ENCODE measurements at regions not wholly inside any gene's neighbourhood (a gene's known extent, or its start where the extent isn't known, plus 50 kb on each side); places are given as distances from the start of the nearest gene placed in this dataset.

DNA sequence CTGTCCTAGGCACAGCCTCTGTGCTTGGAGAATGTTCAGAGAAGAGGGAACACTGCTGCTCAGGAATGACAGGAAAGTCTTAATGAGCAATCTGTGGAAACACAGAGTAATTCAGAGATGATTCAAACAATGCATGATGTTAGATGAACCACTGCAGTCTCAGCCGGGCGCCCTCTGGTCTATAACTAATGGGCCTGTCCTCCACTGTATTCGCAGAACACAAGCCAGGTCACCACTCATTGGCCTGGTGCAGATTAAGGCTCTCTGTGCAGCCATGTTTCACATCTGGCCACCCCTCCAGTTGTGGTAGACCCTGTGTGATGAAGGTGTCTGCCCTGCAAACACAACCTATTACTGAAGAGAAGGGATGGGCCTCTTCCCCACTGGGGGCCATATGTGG is 281.7 kb upstream of the ROPN1 start:
- in situ Hi-C loops (cut with MboI; ENCODE audit: low sequenced_read_pairs), result no loop called here

DNA sequence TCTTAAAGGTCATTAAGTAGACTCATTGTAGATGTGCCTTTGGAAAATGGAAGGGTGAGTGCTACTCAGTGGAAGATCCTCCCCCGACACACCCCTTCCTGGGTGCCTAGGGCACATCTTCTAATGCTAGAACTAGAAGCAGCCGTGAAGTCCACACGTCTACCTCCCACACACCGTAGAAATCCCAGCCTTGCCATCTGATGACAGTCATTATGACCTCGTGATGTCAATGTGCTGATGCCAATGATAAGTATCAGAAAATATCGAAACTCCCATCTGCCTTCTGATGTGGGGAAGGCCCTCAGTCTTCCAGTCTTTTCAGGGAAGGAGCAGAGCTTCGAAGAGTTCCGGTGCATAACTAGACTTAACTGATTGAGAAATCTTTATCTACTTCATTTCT is 282.1 kb upstream of the ROPN1 start:
- in situ Hi-C loops (cut with MboI; ENCODE audit: low sequenced_read_pairs), result no loop called here

DNA sequence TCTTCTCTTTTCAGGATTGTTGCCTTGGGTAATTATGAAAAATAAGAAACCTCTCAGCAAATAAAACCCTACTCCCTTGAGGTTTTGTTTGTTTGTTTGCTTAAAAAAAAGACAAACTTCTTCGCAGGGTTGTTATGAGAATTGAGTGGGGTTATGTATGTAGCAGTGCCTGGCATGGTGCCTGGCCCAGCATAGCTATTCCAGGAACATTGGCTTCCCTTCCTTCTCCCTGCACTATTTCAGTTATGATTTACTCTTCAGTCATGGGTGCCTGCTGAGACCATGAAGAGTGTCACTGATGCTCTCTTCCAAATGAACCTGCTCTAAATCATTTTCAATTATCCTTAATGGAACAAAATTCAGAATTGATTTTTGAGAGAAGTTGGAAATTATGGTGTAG is 283.5 kb upstream of the ROPN1 start:
- in situ Hi-C loops (cut with MboI; ENCODE audit: low sequenced_read_pairs), result no loop called here

DNA sequence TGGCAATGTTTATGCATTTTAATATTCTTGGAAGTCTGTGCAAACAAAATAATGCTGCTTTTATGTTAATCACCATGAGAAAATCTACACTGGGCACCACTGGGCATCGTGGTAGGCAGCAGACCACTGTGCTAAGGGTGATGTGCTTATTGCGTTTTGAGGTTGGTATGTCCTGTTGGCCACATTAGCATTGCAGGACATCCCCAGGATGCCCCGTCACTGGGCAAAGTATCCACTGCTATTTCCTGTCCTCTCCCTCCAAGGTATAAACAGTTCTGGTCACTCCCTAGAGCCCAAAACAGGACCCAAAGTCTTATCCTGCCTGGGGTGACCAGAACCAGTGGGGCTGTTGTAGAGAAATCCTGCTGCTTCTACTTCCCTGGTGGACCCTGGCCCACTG is 284.2 kb upstream of the ROPN1 start:
- in situ Hi-C loops (cut with MboI; ENCODE audit: low sequenced_read_pairs), result no loop called here

DNA sequence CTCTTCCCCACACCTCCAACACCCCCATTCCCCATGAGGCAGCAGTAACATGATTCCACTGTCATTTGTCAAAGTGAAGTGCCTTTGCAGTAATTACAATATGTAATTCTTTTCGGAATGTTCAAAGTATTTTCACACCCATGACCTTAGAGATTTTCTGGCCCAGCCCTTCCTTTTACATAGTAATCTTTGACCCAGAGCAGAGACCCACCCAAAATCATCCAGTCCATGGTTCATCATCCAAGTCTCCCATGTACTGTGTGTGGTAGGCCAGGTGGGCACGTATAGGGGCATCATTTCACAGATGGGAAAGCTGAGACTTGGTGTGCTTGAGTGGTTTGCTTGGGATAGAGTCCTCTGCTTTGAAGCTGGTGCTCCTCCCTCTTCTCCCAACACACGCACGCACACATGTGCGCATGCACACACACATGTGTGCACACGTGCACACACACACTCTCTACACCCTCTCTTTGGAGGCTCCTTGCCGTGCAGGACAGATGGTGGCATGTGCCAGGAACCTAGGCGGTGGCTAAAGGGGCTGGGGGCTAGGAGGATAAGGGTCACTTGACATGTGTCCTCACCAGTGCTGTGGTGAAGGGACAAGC is 284.7 kb upstream of the ROPN1 start:
- in situ Hi-C loops (cut with MboI; ENCODE audit: low sequenced_read_pairs), result no loop called here

DNA sequence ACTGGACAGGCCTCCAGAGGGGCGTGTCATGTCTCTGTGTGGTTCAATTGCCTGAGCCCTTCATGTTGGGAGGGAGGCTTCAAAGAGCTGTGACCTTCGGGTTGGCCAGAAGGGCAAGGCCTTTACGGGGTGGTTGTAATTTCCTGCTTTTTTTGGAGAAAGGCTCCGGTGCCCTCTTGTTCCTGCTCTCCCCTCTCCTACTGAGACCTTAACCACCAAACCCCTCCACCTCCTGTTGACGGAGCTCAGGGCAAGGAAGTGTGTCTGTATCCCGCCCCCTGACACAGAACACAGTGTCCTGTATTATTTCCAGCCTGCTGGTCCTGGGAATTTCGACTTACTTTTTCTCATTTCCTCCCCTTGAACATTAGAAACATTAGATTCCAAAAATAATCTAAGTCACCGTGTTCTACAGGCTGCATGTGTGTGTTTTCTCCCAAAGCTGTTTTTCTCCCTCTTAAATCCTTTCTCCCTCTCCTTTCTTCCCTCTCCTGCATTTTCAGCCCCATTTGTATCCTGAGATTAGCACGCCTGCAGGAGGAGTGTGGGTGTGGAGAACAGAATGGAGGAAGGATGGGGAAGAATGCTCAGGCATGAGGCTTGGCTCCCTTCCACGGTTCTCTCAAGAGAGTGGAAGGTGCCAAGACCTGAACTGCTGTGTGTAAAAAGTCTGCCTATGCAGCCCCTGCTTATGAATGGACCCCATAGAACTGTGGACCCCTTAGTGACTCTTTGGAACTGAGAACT is 285.4 kb upstream of the ROPN1 start:
- in situ Hi-C loops (cut with MboI; ENCODE audit: low sequenced_read_pairs), result no loop called here

DNA sequence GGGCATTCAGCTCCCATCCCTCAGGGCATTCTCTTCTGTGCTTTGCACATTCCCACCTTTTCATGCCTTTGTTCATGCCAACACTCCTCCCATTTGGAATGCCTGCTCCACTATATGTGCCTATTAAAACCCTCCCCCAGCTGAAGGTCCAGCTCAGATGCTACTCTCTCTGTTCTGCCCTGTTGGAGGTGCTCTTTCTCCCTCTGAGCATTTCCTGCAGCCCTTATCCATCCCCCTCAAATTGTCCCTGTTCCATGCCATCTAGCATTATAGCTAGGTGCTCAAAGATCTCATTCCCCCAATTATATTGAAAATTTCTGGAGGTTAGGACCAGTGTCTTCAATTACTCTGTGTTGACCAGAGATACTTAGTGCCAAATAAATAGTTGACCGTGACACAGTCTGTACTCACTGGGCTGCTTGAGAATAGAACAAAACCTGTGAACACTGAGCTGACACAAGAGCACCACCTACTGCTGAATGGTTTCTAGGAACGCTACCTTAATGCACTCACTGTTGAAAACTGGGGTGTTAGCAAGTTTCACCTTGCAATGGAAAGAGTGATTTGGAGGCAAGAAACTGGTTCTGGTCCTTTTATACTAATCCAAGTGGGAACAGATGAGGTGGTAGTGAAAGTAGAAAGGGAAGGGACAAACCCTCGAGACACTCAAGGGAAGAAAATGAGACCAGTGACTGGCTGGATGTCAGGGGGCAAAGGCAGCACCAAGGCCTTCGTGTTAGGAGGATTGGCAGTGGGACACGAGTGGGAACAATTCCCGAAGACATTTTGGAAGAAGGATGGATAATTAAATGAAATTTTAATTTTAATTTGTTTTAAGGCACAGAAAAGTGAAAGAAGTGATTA is 289.8 kb upstream of the ROPN1 start:
- in situ Hi-C loops (cut with MboI; ENCODE audit: low sequenced_read_pairs), result no loop called here

DNA sequence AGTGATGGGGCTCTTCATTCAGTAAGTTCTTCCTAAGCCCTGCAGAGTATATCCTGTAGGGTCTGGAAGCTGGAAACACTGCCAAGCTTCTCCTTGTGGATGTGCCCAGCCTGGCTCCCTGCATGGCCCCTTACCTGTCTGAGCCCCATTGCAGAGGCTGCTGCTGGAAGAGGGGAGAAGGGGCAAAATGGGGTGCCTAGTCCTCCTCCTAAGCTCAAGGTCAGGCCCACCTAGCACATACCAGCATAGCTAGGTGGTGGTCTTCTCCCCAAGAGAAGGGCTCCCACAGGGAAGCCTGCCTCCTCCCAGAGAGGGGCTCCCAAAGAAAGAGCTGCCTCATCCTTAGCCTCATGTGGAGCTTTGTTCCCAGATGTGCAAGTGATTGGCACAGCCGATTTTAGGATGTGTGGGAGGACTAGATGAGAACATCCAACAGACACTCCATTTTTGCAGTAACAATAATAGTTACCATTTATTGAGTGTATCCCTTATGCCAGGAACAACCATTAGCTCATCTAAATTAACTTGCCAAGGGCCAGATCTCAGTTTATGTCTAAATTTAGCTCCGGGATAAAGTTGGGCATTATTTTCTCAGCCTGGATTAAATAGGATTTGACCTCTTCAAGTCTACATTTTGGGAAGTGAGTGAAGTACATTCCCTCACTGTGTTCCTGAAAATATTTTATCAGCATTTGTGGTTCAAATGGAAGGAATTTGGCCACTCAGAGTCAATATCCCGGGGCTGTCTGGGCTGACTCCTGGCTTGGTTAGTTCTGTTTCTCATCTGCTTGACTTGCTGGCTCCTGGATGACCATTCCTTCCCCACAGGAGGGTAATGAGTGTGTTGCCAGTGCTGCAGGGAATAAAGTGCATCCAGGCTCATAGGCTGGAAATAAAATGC is 291.1 kb upstream of the ROPN1 start:
- in situ Hi-C loops (cut with MboI; ENCODE audit: low sequenced_read_pairs), result no loop called here

DNA sequence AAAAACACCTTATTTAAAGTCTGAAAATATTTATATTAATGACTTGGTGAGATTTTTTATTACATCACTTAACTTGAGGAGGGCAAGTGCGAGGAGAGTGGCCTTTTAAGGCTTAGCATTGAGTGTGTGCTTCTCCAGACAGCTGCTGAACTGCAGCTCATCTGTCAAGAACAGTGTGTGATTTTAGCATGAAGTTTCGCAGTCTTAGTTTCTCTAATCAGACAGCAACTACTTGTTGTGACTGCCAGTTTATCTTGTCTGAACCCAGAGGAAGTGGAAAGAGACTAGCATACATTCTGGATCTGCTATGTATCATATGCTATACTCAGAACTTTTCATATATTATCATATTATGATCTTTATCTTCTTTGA is 291.7 kb upstream of the ROPN1 start:
- in situ Hi-C loops (cut with MboI; ENCODE audit: low sequenced_read_pairs), result no loop called here

DNA sequence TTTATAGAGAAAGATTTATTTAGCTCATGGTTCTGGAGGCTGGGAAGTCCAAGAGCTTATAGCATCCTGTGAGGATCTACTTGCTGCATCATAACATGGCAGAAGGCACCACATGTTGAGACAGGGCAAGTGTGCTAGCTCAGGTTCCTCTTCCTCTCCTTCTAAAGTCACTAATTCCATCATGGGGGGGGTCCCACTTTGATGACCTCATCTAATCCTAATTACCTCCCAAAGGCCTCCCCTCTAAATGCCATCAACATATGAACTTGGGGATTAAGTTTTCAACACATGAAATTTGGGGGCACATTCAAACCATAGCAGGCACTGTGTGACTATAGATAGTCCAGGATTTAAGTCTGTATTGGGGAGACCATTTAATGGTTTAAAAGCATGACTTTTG is 297.1 kb upstream of the ROPN1 start:
- in situ Hi-C loops (cut with MboI; ENCODE audit: low sequenced_read_pairs), result no loop called here

DNA sequence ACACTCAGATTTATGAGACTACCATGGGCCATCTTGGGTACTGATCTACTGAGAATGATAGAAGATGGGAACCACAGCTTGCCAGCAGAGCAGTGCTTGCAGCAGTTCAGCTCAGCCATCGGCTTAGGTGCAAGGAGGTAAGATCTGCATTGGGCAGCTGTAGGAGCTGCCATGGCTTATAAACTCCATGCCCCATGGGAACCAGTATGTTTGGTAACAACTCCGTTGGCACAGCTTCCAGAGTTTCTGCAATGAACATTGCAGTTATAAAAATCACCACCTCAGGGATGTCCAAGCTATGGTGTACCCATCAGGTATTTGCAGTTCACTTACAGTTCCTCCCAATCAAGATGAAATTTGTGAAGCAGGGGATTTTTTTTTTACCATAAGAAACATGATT is 299.1 kb upstream of the ROPN1 start:
- in situ Hi-C loops (cut with MboI; ENCODE audit: low sequenced_read_pairs), result no loop called here

DNA sequence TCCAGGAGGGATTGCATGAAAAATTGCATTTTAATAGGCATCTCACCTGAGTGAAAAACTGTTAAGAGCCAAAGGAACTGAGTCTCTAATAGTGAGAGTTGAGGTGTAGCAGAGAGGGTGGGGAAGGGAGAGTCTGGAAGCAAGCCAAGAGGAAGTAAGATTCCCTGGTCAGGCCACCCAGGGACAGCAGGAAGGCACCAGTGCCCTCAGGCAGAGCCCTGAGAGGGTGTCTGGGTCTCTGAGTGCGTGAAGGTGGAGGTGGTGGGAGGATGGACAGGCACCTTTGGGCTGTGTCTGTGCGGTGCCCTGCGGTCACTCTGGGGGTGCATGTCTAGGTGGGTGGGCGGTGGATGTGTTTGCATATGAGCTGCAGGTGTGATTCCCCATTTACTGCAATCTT is 300.4 kb upstream of the ROPN1 start:
- in situ Hi-C loops (cut with MboI; ENCODE audit: low sequenced_read_pairs), result no loop called here

DNA sequence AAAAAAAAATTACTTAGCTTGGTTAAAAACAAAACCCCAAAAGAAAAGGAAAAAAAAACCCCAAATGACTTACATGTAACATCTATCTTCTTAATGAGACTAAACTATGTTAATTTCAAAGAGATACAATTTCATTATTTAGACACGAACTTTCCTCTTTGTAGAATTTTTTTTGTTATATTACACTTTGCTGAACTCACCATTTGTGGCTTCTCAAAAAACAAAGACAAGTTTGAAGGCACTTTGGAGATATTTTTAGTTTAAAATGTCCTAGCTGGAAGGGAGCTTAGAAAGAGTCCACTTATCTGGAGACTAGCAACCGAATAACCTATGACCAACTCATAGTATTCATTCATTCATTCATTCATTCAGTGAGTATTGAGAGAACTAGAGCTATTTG is 301.7 kb upstream of the ROPN1 start:
- in situ Hi-C loops (cut with MboI; ENCODE audit: low sequenced_read_pairs), result no loop called here

DNA sequence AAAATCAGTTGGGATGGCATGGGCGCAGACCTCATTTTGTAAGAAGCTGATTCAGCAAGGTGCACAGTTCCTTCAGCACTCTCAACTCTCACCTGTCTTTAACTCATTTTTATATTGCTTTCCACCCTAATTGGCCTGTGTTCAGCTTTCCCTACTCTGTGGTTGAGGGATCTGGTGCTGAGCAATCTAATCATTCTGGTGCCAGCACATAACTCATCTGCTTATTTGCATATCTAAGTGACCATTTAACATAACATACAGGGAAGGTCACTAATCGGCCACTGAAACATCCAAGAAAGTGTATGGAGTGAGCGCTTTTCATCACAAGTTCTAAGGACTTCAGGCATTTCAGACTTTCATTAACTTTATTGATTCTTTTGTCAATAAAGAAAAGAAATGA is 303.4 kb upstream of the ROPN1 start:
- in situ Hi-C loops (cut with MboI; ENCODE audit: low sequenced_read_pairs), result no loop called here

DNA sequence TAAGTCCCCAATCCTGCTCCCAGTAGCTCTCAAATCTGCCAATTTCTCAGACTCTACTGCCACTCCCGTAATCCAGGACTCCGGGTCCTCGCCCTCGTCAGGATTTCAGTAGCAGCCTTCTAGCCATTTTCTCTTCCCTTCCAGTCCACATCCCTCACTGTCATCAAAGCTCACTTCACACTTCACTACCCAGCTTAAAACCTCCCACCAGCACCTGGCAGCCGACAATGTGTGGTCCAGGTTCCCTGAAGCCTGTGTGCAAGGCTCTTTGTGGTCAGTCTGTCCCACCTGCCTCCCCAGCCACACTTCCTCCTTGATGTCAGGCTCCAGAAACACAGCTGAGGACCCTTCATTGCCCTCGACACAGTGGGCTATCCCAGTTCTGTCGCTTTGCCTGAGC is 304.5 kb upstream of the ROPN1 start:
- in situ Hi-C loops (cut with MboI; ENCODE audit: low sequenced_read_pairs), result no loop called here

DNA sequence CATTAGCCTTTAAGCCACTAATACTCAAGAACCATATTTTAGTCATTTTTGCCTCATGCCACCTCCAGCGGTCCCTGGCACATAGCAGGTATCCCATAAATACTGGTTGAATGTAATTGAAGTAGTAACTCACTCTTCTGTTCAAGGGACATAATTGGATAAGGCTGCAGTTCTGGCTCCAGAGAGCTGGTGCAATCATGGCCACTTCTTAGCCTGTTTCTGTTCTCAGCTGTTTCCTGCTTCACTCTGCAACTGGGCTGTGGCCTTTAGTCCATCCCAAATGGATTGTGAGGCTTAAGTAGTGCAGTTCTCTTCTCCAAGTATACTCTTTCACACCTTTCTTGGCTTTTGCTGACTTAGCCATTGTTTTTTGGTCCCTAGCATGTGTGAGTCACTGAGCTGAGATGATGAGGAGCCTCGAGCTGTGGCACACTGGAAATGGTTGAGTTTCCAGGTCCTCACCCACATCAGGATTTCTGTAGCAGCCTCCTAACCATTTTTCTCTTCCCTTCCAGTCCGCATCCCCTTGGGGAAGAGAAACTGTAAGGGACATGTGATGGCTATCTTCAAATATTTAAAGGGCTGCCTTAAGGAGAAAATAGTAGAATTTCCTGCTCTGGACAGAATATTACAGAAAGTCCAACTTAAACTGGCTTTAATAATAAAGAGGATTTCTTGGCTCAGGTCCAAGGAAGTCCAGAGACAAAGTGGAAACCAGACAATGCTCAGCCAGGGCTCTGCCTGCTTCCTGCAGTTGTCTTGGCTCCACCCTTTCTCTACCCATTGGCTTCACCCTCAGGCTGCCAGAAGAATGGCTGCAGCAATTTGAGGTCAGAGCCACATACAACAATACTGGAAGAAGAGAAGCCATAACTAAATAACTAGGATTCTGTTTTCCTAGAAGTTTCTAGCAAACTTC is 305.4 kb upstream of the ROPN1 start:
- in situ Hi-C loops (cut with MboI; ENCODE audit: low sequenced_read_pairs), result no loop called here

DNA sequence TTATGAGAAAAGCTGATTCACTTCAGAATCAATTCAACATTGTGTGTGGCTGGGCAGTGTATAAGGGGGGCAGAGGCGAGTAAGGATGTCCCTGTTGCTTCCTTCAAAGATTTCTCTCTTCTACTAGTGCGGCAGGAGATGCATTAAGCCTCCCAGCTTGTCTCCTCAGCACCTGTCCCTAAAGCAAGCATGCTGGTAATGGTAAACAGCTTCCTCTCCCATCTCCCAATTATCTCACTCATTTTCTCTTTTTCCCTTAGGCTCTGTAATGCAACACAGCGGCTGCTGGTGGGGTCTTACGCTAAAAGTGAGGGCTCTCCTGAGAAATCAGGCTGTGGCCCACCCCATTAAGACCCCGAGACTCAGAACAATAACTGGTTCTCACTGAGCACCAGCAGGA is 306.4 kb upstream of the ROPN1 start:
- in situ Hi-C loops (cut with MboI; ENCODE audit: low sequenced_read_pairs), result no loop called here

DNA sequence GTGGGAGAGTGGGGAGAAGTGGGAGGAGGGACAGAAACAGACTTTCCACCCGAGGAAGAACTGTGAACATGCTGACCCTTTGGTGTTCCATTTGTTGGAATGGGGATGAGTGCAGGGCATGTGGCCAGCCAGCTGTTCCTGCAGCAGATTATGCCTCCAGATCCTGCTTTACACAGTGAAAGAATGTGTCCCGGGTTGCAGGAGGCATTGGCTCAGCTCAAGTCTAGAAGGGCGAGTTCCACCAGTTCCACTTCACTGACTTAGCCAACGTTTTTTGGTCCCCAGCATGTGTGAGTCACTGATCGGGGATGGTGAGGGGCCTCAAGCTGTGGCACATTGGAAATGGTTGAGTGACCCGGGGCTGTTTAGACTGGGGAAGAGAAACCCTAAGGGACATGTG is 307.0 kb upstream of the ROPN1 start:
- in situ Hi-C loops (cut with MboI; ENCODE audit: low sequenced_read_pairs), result no loop called here

DNA sequence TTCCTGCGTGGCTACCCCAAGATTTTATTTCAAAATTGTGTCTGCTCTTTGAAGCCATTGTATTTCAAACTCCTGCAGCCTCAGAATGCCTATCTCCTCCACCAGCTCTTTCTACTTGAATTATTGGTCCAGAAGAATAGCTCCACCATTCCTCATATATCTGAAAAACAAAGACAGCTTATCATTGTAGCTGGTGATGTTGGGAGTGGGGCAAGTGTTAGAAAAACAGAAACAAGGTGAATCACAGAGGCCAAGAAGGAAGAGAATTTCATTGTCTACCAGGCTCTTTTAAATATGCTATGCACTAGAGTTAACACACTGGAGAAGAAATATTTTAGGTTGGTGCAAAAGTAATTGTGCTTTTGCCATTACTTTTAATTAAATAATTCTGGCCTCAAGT is 307.9 kb upstream of the ROPN1 start:
- in situ Hi-C loops (cut with MboI; ENCODE audit: low sequenced_read_pairs), result no loop called here

DNA sequence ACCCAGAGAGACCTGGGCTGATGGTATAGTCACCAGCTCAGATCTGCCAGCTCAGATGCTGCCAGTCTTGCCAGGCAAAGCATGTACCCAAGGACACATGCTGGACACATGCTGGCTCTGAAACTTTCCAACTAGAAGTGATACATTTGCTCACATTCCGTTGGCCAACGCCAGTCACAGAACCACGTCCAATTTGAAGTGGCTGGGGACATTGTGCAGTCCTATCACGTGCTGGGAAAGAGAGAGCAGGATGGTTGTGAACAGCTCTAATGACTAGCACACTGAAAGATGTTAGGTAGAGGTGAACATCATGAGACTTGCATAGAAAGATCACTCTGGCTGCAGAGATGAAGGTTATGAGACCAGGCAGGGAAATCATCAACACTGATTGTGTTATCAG is 308.5 kb upstream of the ROPN1 start:
- in situ Hi-C loops (cut with MboI; ENCODE audit: low sequenced_read_pairs), result no loop called here

All from HL-60/S4 treated with phorbol 12-myristate 13-acetate at 8.2 ng/mL for 4 days and 3 days (cell line).